CD14-positive monocyte (primary cell): ENCODE measurements at regions not wholly inside any gene's neighbourhood (a gene's known extent, or its start where the extent isn't known, plus 50 kb on each side); places are given as distances from the start of the nearest gene placed in this dataset.

Experiments
- DNase-seq, 3 donors: peaks; one replicate each; pipeline ENCODE4 v3.0.0-alpha.2; 2011 to 2022
- H2AFZ ChIP-seq: 2 replicates; pipeline ENCODE4 v1.6.0; 2012; ENCODE audit warnings: mild to moderate bottlenecking, low read depth, low read length, inconsistent platforms; ENCODE audit not compliant: insufficient read depth, poor library complexity, severe bottlenecking
- H3K27ac ChIP-seq, 2 donors: 1 replicate in 1 of 2; 2 replicates in 1 of 2; pipeline ENCODE4 v1.5.1; 2012 to 2013; ENCODE audit warnings: low read length in 2 of 2, control low read depth in 1 of 2, inconsistent platforms in 1 of 2, low read depth in 1 of 2, mild to moderate bottlenecking in 1 of 2
- H3K27me3 ChIP-seq, 2 donors: one replicate each; pipeline versions ENCODE4 v1.6.0 to v1.6.1; 2011 to 2013; ENCODE audit warnings: low read length in 2 of 2; ENCODE audit not compliant: control insufficient read depth in 2 of 2, insufficient read depth in 2 of 2
- H3K36me3 ChIP-seq, 2 donors: replicated peaks in 1 of 2; 1 replicate in 1 of 2; 2 replicates in 1 of 2; pipeline versions ENCODE4 v1.5.1 to v1.6.1; 2012 to 2013; ENCODE audit warnings: low read length in 2 of 2, control low read depth in 1 of 2, inconsistent platforms in 1 of 2, mild to moderate bottlenecking in 1 of 2; ENCODE audit not compliant: insufficient read depth in 2 of 2, control insufficient read depth in 1 of 2
- H3K4me1 ChIP-seq, 2 donors: 1 replicate in 1 of 2; 2 replicates in 1 of 2; pipeline versions ENCODE4 v1.5.1 to v1.6.1; 2012 to 2013; ENCODE audit warnings: low read length in 2 of 2, control low read depth in 1 of 2, inconsistent platforms in 1 of 2, mild to moderate bottlenecking in 1 of 2, moderate library complexity in 1 of 2; ENCODE audit not compliant: insufficient read depth in 2 of 2, control insufficient read depth in 1 of 2
- H3K4me2 ChIP-seq: replicated peaks from 2 replicates; pipeline ENCODE3; 2012; ENCODE audit warnings: low read length, moderate library complexity, mild to moderate bottlenecking; ENCODE audit not compliant: poor library complexity, severe bottlenecking; ENCODE audit errors: extremely low read depth
- H3K4me3 ChIP-seq, 3 experiments: fragments of 200-600 bp in 1 of 3; sonication (generic) in 1 of 3; replicated peaks in 1 of 3; 1 replicate in 2 of 3; 2 replicates in 1 of 3; pipeline ENCODE4 v1.5.1; 2011 to 2013; ENCODE audit warnings: low read length in 3 of 3, mild to moderate bottlenecking in 3 of 3, control low read depth in 2 of 3, low read depth in 2 of 3, inconsistent platforms in 1 of 3, moderate library complexity in 1 of 3
- H3K79me2 ChIP-seq: 2 replicates; pipeline ENCODE4 v1.6.0; 2012; ENCODE audit warnings: mild to moderate bottlenecking, control low read depth, inconsistent platforms, low read length, moderate library complexity; ENCODE audit not compliant: insufficient read depth
- H3K9ac ChIP-seq: 2 replicates; pipeline ENCODE4 v1.6.0; 2017; ENCODE audit warnings: low read length, mild to moderate bottlenecking; ENCODE audit not compliant: insufficient read depth, poor library complexity, severe bottlenecking
- H3K9me3 ChIP-seq, 2 donors: replicated peaks in 1 of 2; 1 replicate in 1 of 2; 2 replicates in 1 of 2; pipeline versions ENCODE4 v1.5.1 to v1.6.1; 2012 to 2013; ENCODE audit warnings: low read length in 2 of 2, control low read depth in 1 of 2; ENCODE audit not compliant: control insufficient read depth in 1 of 2, insufficient read depth in 1 of 2
- H4K20me1 ChIP-seq: 2 replicates; pipeline ENCODE4 v1.6.0; 2012; ENCODE audit warnings: mild to moderate bottlenecking, low read length, control low read depth, moderate library complexity; ENCODE audit not compliant: insufficient read depth
- H3K27ac Mint-ChIP-seq, 7 donors: one replicate each; pipeline ENCODE4 v1.8.0; 2020; ENCODE audit warnings: mild to moderate bottlenecking in 7 of 7, mixed read lengths in 7 of 7, moderate library complexity in 6 of 7, inconsistent platforms in 2 of 7
- H3K27me3 Mint-ChIP-seq, 3 donors: one replicate each; pipeline ENCODE4 v1.8.0; 2021 to 2022; ENCODE audit warnings: low read depth in 3 of 3, mild to moderate bottlenecking in 3 of 3, mixed read lengths in 3 of 3, moderate library complexity in 3 of 3, inconsistent platforms in 1 of 3
- H3K36me3 Mint-ChIP-seq, 2 donors: one replicate each; pipeline ENCODE4 v1.8.0; 2020; ENCODE audit warnings: mixed read lengths in 2 of 2, inconsistent platforms in 1 of 2, mild to moderate bottlenecking in 1 of 2
- H3K4me1 Mint-ChIP-seq: one replicate; pipeline ENCODE4 v1.8.0; 2020; ENCODE audit warnings: mild to moderate bottlenecking, mixed read lengths
- H3K4me3 Mint-ChIP-seq, 2 donors: one replicate each; pipeline ENCODE4 v1.8.0; 2020; ENCODE audit warnings: mild to moderate bottlenecking in 2 of 2, mixed read lengths in 2 of 2, moderate library complexity in 1 of 2
- H3K9me3 Mint-ChIP-seq, 7 donors: one replicate each; pipeline ENCODE4 v1.8.0; 2020 to 2022; ENCODE audit warnings: mixed read lengths in 7 of 7, mild to moderate bottlenecking in 6 of 7, moderate library complexity in 6 of 7, inconsistent platforms in 2 of 7
- CTCF ChIP-seq: fragments of 200-600 bp; IDR thresholded peaks from one replicate; pipeline ENCODE4 v1.8.0; 2022; ENCODE audit warnings: antibody characterized with exemption, mild to moderate bottlenecking
- WGBS: methylation state at CpG from one replicate; pipeline ENCODE4 v1.1.5; 2013; ENCODE audit warnings: missing lambda C conversion rate; ENCODE audit not compliant: insufficient coverage; 5-methylcytosine and 5-hydroxymethylcytosine counted together
- intact Hi-C, 2 donors: fragments of 100-400 bp; cut with micrococcal nuclease; formaldehyde crosslinking; loops; one replicate each; pipeline versions ENCODE4 v1.15.0 to v1.15.1; 2023

GRCh38 chr4:81348778-81349094, 123.0 kb downstream of the RASGEF1B start:
- no peak overlapping the region for H3K27ac Mint-ChIP-seq
- Histone ChIP-seq H3K9ac (no peak overlapping the region), H3K9me3 (no peaks in the 10 kb centered on the region), H3K27me3 (no peaks in the 10 kb centered on the region), H3K4me1 (no peaks in the 10 kb centered on the region), H4K20me1 (no peaks in the 10 kb centered on the region), H2AFZ (no peak overlapping the region), H3K27ac (no peak overlapping the region), H3K79me2 (no peaks in the 10 kb centered on the region), H3K4me2 (no peak overlapping the region), H3K36me3 (no peaks in the 10 kb centered on the region), H3K4me3 (no peak overlapping the region)
- H3K9me3 Mint-ChIP-seq = peaks cover 0 to 7% (median 2%) of the 10 kb centered on the region in 7 donors
- WGBS = 100% methylated on average over 1 of the region's 1 CpG
- H3K4me1 Mint-ChIP-seq = no peaks in the 10 kb centered on the region
- H3K36me3 Mint-ChIP-seq = no peaks in the 10 kb centered on the region
- peaks cover 0 to 2% (median 0%) of the 10 kb centered on the region in 3 donors for H3K27me3 Mint-ChIP-seq
- intact Hi-C loops = no loop called here
- TF ChIP-seq CTCF = no peak
- DNase-seq = no peak
- H3K4me3 Mint-ChIP-seq = no peak overlapping the region

DNA sequence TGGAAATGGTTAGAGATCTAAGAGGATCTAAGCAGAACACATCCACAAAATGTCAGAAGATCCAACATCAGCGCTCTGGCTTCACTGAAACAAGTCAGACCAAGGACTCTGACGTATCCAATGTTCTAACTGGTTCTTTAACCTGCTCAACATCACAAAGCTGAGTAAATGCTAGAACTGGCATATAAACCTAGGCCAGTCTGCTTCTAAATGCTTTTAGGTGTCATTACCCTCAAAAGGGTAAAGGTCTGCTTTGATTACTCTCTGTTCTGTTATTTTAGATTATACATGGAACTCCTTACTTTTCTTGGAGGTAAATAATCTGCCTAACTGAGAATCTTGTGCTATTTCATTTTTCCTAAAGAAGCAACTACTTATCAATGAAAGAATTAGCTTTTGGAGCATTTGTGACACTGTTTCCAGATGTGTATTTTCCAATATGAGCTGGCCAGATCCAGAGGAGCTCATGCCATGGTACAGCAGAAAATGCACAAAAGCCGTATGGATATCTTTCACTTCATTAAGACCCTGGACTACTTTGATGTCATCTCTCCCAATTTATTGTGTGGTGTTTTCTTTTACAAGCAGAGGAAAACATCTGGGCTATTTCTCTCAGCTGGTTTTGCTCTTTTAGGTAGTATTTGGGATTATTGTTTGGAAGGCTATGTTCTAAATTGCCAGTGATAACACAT, 123.5 kb downstream of the RASGEF1B start:
- Mint-ChIP-seq H3K4me3 (no peak overlapping the region), H3K4me1 (no peaks in the 10 kb centered on the region), H3K36me3 (no peaks in the 10 kb centered on the region), H3K27me3 (no peaks in the 10 kb centered on the region), H3K9me3 (peaks cover 0 to 7% (median 0%) of the 10 kb centered on the region in 7 donors), H3K27ac (no peak overlapping the region)
- Histone ChIP-seq H3K4me3 (no peak overlapping the region), H3K79me2 (no peaks in the 10 kb centered on the region), H3K27ac (no peak overlapping the region), H3K9me3 (no peaks in the 10 kb centered on the region), H3K4me1 (no peaks in the 10 kb centered on the region), H2AFZ (no peak overlapping the region), H3K9ac (no peak overlapping the region), H3K4me2 (no peak overlapping the region), H3K27me3 (no peaks in the 10 kb centered on the region), H4K20me1 (no peaks in the 10 kb centered on the region), H3K36me3 (no peaks in the 10 kb centered on the region)
- 90% methylated on average over 2 of the region's 3 CpGs for WGBS
- TF ChIP-seq CTCF = no peak
- DNase-seq = no peak
- intact Hi-C loops = no loop called here
